ENCODE measurements at regions not wholly inside any gene's neighbourhood (a gene's known extent, or its start where the extent isn't known, plus 50 kb on each side); places are given as distances from the start of the nearest gene placed in this dataset.

GRCh38 chr3:162665684-162666391 is 1169.2 kb downstream of the OTOL1 start:
- TF ChIP-seq ZNF24 (tag by site-specific recombination; IDR thresholded peaks at IDR 0.05) (no peak), ATF2 (tag by site-specific recombination; IDR thresholded peaks at IDR 0.05; ENCODE audit: low read depth) (no peak), ZNF280D (tag by site-specific recombination; IDR thresholded peaks at IDR 0.05) (no peak), ZNF513 (tag by site-specific recombination; IDR thresholded peaks at IDR 0.05) (no peak), REST (tag by site-specific recombination; IDR thresholded peaks at IDR 0.05) (no peak)
